DMS153 (cell line): ENCODE measurements at regions not wholly inside any gene's neighbourhood (a gene's known extent, or its start where the extent isn't known, plus 50 kb on each side); places are given as distances from the start of the nearest gene placed in this dataset.
"Not testable (repeated sequence)": the region's sequence is repeated elsewhere in the genome, so short reads cannot be mapped to it uniquely, and the experiment has no call there.

Experiments used
- DNase-seq: peaks from one replicate; lab custom pipeline; 2025; lab: John Stamatoyannopoulos, UW

DNA sequence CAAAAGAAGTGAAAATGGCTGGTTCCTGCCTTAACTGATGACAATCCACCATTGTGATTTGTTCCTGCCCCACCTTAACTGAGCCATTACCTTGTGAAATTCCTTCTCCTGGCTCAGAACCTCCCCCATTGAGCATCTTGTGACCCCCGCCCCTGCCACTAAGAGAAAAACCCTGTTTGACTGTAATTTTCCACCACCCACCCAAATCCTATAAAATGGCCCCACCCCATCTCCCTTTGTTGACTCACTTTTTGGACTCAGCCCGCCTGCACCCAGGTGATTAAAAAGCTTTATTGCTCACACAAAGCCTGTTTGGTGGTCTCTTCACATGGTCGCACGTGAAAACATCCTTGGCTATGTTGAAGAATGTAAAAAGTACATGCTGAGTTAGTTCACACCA, 197.6 kb upstream of the FBN2 start:
- not testable (repeated sequence) for DNase-seq

DNA sequence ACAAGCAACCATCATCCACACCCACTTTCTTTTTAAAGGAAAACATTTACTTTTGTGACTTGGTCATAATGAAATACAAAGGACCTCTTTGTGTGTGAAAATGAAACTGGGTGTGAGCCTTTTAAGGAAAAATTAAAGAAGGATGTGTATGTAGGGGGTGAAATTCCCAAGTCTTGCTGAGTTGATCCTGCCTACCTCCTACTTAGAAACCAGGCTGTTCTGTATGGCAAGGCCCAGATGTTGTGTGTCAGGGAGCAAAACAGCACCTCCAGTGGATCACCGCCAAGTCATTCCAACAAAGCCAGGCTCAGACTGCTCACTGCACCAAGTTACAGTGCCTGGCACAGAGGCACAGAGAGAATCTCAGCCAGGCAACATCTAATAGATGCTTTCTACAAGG, 198.5 kb upstream of the FBN2 start:
- no peak for DNase-seq

DNA sequence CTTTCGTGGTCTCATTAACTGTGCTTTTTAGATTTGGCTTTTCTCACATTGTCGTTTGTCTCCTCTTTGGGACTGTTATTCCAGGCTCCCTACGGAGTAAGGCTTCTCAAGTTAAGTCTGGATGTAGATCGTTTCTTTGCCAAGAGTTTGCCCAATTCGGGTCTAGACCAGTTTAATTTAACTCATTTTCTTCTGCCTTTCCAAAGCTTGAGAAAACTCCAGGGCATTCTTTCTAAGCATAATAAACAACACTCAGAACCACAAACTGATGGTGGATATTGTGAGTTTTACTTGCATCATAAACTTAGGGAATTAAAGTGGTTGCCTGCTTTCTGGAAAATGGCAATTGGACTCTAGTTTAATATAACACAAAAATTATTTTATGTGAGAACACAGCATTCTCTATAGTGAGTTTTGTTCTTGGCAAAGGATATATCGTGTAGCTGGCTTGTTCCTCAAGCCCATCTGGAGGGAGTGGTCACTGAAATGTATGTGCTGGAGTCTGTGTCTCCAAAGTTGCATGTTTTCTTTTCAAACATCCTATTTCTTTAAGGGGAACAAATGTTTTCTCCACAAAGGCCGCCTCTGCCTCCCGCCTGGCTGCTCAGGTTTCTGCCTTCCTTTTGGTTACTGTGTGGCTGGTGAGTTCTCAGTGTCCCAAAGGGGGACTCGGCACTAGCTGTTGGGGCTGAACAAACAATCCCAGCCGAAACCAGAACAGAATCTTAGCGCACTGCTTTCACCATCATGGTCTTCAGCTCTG, 211.3 kb upstream of the FBN2 start:
- no peak for DNase-seq

DNA sequence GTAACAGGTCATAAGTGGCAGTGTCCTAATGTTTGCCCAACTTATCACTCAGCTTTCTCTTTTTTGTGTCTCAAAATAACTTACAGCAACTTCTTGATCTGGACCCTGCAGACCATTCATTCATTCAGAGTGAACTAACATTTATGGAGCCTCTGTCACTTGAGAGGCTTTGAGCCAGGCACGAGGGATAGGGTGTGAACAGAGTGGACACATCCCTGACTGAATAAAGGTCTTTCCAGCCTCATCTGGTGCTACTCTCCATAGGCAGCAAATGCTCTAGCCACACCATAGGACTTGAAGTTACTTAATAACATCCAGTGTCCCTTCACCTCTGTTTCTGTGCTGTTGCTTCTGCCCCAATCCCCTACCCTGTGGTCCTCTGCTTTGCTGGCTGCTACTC, 212.1 kb upstream of the FBN2 start:
- no peak for DNase-seq

DNA sequence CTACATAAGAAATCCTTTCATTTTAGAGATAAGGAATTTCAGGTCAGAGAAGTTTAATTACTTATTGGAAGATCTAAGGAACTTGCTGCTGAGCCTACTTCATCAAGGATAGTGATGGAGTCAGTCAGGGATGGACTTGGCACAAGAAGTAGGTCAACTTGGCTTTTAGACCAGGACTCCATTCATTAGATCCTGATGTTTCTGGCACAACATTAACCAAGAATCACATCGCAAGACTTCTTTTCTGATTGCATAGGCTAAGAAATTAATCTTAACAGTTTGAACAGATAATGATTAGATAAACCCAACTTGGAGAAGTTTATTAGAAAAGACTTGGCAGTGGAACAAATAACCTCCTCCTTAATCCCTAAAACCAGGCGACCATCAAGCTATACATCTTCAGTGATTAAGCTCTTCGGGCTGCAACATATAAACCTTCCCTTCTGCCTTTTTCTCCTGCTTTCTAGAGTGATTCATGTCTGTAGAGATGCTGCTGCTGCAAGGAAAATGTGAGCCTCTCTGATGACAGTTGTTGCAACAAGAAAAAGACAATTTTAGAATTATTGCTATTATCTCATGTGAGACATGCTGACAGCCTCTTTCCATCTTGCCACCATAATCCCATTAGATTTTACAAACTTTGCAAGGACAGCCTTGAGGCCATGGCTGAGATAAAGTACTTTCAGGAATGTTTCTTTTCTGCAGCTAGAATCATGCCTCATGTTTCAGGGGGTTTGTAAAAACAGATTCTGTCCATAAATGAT, 207.9 kb upstream of the SLC27A6 start:
- no peak for DNase-seq

DNA sequence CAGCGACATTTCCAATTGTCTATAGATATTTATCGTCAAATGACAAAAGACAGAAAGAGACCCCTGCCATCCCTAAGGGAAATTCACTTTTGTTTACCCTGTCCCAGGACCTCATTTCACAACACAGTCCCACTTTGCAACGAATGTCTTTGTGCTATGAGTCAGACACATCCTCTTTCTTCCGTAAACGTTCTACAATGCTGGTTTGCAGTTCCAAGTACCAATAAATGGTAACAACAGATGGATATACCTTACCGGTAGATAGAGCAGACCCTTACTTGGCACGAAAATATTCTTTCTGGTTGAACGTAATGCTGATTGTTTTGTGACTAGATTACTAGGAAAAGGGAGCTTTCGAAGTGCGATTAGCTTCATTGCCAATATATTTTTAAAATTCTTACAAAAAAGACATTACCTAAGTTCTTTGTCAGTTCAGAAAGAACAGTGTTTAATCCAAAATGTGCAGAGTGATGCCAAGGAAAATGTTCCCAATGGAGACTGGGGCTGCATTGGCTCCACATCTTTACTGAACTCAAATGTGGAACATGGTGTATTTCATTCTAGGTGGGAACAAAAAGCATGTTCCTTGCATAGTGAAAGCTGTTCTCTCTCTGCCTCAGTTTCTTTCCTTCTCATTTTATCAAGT, 202.5 kb upstream of the SLC27A6 start:
- no peak for DNase-seq

DNA sequence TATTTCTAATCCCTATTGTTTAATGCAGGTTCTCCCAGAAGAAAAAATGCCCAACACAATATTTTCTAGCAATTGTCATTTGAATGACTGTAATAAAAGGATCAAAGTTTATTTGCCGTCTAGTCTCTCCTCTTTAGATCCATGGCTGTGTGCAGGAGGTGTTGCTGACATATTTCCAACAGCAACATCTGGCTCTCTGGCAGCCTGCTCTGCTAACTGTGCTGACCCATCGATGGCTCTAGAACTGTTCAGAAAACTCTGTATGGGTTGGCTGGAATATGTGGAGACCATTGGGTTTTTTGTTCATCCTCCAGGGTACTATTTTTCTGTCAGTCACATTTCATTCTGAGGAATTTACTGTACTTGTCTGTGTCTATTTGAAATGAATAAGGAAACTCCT, 202.0 kb upstream of the SLC27A6 start:
- no peak for DNase-seq

DNA sequence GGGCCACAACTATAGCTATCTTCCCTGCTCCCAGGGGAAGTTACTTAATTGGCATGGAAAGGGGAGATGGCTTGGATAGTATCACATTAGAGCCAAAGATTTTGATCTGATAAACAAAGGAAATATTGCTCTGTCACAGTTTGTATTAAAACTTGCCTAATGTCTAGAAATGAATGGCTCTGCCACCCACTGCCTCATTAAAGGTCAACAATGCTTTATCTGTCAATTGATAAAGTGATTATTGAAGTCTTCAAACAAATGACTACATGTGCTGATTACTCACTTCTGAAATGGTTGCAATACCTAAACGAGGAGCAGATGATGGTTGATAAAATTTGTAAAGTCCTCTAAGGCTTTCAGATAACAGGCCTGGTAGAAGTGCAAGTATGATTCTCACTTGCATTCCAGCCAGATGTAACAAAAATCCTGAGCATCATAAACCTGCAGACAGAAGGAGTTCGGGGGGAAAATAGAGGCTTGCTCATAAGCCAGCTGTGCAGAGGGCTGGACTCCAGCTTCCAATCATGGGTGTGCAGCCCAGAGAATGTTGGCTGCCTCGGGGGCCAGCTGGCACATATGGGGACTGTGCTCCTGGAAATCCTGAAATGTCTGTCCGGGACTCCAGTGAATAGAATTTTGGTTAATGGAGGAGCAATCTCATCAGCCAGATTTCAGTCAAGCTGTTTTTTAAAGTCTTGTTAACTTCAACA, 200.5 kb upstream of the SLC27A6 start:
- no peak for DNase-seq

DNA sequence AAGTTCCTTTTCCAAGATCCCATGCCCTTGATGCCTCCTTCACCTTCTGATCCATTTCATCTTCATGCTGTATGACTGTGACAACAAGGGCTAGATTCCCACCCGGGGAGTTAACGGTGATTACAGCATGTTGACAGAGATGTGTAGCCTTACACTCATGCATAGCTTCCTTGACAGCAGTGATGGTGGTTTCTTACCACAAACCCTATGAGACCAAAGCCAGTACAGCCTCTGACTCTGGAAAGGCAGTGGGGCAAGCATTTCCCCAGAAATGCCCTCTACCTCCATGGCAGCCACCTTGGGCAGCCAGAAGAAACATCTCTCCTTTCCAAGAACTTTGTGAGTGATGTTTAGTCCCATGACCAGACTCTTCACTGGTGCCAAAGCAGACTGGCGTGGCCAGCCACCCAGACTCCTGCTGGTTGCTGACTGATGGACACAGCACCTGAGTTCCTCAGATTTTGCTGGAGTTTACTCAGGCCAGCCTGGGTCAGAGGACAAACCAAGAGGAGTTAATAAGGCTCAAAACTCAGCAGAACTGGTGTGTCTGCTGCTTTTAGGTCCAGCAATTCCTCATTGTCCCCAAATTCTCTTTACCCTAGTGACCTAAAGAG, 199.7 kb upstream of the SLC27A6 start:
- no peak for DNase-seq

DNA sequence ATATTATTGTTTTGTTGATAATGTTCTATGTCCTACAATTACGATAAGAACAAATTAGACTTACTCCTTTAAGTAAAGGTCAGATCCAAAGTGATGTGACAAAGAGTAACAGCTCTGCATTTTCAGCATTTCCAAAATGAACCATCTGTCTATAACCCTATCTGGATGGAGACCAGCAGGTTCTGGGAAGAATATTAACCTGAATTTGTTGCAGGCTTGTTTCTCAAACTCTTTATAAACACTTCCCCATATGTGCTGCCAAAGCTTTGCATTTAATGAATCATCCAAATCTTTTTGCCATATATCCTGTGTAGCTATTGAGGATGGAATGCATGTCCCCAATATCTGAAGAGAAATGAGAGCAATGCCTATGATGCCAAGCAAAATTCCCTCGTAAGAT, 198.9 kb upstream of the SLC27A6 start:
- DNase-seq = no peak

DNA sequence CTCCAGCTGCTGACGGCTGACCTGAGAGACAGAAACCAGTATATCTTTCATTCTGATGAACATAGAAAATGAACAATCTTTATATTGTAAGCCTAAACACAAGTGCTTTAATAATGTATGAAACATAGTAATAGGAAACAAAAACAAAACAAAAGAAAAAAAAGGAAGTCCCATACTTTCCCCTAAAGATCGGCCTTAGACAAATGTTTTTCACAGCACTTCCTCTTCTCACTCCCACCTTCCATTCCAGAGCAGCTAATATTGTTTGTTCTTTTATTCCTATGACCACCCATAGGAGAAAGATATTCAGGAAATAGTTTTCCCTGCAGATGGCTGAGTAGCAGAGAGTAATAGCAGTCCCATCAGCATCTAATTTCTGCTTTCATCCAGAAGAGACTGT, 194.4 kb upstream of the SLC27A6 start:
- DNase-seq = no peak

DNA sequence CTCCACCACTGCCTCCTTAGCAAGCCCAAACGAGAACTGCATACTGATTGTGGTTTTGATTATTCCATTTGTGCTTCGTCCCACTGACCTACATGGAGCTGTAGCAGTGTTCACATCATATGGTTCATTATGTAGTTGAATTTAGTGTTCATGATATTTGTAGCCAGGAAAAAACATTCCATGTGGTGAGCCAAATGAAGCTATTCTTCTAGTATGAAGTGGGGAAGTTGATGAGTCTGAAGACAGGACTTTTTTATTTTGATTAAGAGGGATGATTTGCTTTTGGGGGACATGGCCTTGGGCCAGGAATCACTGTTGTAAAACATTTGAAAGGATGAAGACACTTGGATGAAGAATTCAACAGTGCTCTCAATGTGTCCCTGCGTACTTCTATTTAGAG, 192.9 kb upstream of the SLC27A6 start:
- DNase-seq = no peak

DNA sequence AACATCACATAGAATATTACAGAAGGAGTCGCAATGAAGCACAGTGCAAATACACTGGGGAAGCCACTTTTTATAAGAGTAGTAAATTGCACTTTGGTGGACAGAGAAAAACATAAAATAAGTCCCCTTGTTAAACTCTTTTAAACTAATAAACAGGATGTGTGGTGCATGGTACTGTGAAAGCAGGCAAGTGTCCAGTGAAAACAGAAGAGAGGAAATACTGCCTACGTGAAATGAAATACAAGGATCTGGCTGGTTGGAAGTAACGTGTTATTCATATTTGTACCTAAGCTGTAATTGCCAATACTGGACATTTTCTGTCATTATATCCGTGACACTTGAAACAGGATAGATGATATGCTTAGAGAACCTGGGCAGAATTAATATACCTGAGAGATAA, 191.9 kb upstream of the SLC27A6 start:
- no peak for DNase-seq

DNA sequence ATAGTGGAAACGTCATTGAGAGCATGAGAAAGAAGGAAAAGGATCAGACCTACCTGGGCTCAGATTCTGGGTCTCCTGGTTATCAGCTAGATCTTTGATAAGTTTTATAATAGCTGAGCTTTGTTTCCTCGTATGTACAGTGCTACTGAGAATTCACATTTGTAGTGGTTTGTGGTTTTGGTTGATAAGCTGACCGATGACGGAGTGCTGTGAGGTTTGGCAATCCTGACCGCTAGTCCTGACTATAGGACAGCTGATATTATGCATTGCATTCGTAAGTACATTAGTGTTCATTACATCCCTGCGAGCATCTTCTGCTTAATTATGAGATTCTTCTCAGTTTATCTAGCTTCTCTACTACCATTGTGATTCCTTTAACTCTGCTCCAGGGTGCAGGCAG, 190.7 kb upstream of the SLC27A6 start:
- no peak for DNase-seq

DNA sequence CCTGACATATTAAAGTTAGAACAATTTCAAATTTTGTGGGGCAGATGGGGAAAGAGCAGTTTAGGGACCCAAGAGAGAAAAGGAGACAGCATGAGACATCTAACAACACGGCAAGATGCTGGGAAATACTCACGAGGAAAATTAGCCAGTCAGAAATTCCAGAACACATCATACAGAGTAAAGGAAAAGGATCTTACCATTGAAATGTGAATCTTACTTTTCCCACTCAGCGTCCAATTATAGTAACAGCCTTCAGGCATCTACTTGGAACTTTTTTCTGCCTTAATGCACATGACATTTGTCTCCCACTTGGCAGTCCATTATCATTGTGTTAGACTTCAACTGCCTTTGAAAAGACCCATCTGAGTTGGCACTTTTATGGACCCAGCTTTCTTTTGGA, 189.7 kb upstream of the SLC27A6 start:
- DNase-seq = no peak

DNA sequence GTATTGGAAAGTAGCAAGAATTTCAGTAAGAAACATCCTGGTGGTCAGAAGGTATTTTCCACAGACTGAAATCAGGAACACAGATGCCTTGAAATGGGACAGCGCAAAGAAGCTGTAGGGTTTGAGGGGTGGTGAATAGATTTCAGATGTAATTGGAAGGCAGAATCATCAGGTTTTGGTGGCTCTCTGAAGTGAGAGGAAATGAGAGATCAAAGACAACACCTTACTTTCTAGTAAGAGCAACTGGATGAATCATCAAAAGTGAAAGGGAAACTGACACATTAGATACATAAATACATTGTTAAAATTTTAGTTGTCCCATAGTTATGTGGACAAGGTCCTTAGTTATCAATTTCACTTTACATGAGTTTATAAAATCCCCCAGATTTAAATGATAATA, 188.2 kb upstream of the SLC27A6 start:
- no peak for DNase-seq

DNA sequence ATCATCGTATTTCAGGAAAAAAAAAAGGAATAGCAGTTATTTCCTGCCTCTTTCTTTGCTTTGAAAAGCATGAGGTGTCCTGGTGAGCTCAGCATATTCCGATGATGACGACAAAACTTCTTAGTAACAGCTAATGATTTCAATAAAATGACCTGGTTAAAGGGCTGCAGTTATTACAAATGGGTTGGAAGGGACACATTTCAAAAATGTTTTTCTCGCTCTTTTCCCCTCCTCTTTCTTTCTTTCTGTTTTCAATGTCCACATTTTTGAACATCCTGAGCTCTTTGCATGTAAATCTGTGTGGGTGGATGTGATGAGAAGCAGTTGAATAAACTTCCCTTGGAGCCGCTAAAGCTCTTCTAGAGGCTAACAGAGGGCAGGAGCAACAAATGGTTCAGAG, 186.8 kb upstream of the SLC27A6 start:
- no peak for DNase-seq

DNA sequence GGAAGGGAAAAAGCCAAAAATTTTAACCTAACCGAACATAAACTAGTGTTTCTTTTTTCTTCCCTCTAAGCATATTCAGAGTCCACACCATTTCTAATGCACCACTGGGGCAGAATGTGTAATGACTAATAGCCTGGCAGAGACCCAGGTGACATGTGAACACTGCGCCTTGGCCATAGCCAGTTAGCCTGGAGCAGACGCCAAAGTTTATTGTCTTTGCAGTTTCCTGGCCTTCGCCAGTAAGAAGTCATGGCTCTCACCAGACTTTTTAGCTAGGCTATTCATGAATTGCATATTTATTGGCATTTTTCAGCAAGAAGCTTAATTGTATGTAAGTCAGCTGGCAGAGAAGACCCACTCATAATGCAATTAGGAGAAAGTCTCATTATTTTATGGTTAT, 182.8 kb upstream of the SLC27A6 start:
- no peak for DNase-seq

DNA sequence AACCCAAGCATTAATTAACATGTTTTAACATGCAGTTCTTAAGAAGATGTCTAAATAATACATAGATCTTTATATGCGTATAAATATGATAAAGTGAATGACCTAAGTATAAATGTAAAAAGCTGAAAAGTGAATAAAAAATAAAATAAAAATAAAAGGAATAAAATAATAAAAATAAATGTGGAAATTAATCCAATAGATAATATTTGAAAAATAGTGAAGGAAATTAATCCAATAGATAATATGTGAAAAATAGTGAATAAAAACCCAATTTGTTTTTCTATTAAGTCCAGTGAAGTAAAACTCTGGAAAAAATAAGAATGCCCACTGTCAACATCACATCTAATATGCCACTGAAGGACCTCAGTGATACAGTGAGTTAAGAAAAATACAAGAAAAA, 180.6 kb upstream of the SLC27A6 start:
- no peak for DNase-seq

DNA sequence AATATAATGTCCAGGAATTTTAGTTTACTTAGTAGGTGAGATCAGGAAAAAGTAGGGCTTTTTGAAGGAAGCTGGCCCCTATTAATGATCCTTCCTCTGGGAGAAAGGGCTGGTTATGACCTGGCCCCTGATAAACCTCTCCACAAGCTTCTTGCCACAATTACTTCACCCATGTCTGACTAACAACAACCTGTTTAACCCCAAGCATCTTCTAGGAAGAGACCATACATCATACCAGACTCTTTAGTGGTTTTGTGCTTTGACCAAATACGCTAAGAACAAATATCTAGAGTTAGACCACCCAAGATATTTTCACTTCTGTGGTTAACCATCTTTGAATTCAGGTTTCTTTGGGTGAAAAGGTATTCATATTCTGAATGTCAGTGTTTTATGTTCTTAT, 174.0 kb upstream of the SLC27A6 start:
- no peak for DNase-seq

DNA sequence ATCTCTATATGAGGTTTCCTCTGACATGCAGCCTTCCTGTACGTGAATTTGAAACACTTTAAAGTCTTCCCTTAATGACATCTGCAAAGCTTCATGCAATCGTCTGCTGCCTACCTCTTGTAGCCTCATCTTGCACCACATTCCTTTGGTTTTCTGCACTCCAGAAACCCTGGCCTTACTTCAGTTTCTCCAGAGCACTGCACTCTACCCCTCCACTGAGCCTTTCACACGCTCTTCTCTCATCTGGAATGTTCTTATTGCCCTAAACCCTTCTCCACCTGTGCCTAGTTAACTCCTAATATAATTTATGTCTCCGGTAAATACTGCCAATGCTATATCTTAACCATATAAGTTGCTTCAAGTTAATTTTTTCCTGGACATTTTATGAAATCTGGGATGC, 168.8 kb upstream of the SLC27A6 start:
- no peak for DNase-seq

DNA sequence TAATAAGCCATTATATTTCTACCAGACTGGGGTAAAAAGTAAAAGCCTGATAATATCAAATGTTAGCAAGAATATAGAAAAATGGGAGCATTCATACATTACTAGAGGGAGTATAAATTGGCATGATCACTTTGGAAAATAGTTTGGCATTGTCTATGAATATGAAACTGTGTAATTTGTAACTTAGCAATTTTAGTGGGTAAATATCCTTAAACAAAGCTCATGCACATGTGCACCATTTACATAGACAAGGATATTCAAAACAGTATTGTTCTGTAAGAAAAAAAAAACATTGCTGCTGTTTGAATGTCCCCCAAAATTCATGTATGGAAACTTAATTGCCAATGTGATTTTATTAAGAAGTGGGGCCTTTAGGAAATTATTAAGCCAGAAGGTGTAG, 166.4 kb upstream of the SLC27A6 start:
- DNase-seq = no peak
